GM10266 (cell line): ENCODE measurements at regions not wholly inside any gene's neighbourhood (a gene's known extent, or its start where the extent isn't known, plus 50 kb on each side); places are given as distances from the start of the nearest gene placed in this dataset.

Experiments
- DNase-seq: peaks from one replicate; pipeline ENCODE4 v3.0.0; 2012; ENCODE audit errors: extremely low spot score
- TF ChIP-seq, protein P1 (sequence below): IDR thresholded peaks from 2 replicates; pipeline ENCODE4 v1.5.1; 2012; ENCODE audit warnings: mild to moderate bottlenecking, low read depth; ENCODE audit not compliant: control insufficient read depth, insufficient read depth; ENCODE audit errors: missing control alignments

DNA sequence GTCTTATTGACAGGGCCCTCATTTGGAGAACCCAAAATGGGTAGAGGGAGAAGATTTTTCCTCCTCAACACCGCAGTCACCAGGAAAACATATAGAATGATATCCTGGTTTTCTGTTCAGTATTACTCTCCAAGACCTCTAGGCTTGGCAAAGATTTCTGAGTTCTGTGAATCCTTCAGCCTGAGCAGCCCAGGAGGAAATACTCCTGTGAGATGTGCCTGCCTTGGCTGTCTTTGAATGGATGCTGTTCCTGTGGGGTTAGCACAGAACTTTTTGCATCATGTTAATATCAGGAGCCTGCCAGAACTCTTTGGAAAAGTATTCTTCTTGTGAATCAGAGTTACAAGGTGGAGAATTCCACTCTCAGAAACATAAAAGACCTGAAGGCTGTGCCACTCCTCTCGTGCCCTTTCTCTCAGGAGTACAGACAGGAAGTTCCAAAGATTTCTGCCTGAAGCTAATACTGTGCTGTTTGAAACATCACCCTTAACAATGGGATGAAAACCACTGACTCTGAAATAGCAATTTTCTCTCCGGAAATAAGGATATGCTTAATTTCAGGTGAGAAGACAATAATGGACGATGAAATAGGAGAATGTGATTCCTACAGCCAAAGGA lies 520.1 kb upstream of the NBEA start:
- no peak for DNase-seq
- TF ChIP-seq, protein P1, sequence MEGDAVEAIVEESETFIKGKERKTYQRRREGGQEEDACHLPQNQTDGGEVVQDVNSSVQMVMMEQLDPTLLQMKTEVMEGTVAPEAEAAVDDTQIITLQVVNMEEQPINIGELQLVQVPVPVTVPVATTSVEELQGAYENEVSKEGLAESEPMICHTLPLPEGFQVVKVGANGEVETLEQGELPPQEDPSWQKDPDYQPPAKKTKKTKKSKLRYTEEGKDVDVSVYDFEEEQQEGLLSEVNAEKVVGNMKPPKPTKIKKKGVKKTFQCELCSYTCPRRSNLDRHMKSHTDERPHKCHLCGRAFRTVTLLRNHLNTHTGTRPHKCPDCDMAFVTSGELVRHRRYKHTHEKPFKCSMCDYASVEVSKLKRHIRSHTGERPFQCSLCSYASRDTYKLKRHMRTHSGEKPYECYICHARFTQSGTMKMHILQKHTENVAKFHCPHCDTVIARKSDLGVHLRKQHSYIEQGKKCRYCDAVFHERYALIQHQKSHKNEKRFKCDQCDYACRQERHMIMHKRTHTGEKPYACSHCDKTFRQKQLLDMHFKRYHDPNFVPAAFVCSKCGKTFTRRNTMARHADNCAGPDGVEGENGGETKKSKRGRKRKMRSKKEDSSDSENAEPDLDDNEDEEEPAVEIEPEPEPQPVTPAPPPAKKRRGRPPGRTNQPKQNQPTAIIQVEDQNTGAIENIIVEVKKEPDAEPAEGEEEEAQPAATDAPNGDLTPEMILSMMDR: no peak

DNA sequence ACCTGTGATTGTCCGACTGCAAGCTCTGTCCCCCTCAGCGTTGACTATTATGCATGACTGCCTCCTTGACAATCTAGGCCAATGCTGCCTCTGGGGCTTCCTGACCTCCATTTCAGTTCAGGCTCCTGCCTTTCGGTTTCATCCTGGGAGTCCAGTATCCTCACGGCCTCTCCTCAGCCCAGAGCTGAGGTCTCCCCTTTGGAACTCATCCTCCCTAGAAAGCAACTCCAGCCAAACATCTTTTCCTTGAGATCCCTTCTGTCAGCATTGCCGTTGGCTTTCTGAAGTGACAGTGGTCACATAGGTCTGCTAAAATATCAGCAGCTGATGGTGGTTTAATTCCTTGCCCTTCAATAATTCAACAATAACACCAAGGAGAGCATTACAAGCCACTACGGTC lies 519.1 kb upstream of the NBEA start:
- no peak for DNase-seq
- TF ChIP-seq, protein P1: no peak

GRCh38 chr13:34425327-34425949 lies 516.6 kb upstream of the NBEA start:
- TF ChIP-seq, protein P1: no peak
- DNase-seq: no peak

- no peak for DNase-seq
- TF ChIP-seq, protein P1: no peak
Measured at GRCh38 chr13:34428911-34429310, 513.2 kb upstream of the NBEA start.

- no peak for DNase-seq
- TF ChIP-seq, protein P1: no peak
Measured at GRCh38 chr13:34430294-34430693, 511.8 kb upstream of the NBEA start.

DNA sequence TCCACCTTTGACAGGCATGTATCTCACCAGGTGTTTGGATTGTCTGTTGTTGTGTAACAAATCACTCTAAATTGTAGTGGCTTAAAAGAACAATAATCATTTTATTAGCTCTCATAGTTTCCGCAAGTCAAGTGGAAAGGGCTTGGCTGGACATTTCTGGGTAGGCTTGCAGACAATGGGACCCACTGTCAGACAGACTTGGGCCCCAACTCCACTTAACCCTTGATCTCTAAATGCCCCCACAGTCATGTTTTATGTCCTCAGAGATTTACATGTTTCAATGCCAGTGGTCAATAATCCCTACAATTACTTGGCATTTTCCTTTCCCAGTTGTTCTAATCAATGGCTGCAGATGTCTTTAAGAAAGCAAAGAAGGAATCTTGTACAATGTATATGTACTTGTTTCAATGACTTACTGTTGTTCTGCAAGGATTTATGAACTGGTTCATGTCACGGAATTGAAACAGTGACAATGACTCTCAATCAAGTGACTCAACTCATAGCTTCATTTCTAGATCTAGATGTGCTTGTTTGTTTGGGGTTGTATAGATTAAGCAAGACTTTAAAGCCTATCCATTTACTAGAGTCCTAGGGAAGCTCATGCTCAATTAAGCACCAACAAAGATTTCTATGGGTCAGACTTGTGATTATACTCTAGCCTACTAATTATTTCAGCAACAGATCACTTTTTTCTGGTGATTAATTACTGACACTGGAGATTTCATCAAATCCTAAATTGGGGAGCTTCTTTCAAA lies 510.1 kb upstream of the NBEA start:
- no peak for DNase-seq
- TF ChIP-seq, protein P1: no peak

DNA sequence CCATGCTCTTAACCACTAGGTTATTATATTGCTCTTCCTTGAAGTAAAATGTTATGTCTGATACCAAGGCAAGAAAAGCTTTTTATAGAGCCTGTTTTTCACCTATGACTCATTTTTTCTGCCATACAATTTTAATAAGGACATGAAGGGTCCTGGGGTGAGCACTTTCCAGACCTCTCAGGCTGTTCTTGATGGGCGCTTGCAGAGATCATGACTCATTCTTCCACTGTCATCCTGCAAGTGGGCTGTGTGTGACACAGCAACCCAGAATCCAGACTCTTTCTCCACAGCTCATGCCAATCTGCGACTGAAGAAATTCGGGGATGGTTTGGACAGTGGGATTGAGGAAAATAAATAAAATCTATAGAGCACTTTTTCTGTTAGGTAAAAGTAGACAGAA lies 506.7 kb upstream of the NBEA start:
- TF ChIP-seq, protein P1: no peak
- DNase-seq: no peak
